CMK (cell line): ENCODE measurements at regions not wholly inside any gene's neighbourhood (a gene's known extent, or its start where the extent isn't known, plus 50 kb on each side); places are given as distances from the start of the nearest gene placed in this dataset.

ENCODE experiments used
- DNase-seq: peaks from one replicate; pipeline ENCODE4 v3.0.0-alpha.2; 2010; ENCODE audit warnings: low read depth

- DNase-seq = no peak
These were observed 196.6 kb downstream of the HS3ST3A1 start for GRCh38 chr17:13405080-13405479.

GRCh38 chr17:13403982-13404946 lies 197.5 kb downstream of the HS3ST3A1 start:
- no peak for DNase-seq

DNA sequence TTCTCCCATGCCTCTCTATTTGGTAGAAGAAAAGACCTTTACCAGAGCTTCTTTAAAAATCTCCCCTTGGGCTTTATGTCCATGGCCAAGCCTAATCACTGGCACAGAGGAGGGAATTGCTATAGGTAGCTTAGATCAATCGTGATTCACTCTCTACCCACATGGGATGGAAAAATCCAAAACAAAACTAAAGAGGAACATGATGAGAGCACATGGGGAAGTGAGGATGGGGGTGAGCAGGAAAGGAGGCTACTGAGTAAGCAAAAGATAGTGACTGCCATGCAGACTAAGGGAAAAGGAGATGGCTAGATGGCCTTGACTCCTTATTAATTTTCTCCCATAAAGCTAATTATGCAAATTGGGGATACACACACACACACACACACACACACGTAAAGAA lies 201.2 kb downstream of the HS3ST3A1 start:
- no peak for DNase-seq

GRCh38 chr17:13398853-13399252 lies 202.9 kb downstream of the HS3ST3A1 start:
- no peak for DNase-seq

DNA sequence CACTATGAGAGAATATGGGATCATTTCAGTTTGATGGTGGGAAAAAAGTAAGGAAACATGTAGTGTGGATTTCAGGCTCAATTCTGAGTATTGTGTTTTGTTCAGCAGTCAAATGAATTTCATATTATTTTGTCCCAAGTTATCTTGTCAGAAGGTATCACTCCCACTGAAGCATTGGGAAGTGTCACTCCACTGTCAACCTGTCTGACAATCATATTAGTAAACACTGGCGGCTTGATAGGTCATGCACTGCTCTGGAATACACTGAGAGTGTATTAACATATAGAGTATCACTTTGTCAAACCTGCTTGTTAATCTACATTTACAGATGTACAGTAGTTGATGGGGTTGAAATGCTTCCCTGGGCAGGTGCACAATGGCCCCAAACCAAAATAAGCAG lies 203.6 kb downstream of the HS3ST3A1 start:
- no peak for DNase-seq

DNA sequence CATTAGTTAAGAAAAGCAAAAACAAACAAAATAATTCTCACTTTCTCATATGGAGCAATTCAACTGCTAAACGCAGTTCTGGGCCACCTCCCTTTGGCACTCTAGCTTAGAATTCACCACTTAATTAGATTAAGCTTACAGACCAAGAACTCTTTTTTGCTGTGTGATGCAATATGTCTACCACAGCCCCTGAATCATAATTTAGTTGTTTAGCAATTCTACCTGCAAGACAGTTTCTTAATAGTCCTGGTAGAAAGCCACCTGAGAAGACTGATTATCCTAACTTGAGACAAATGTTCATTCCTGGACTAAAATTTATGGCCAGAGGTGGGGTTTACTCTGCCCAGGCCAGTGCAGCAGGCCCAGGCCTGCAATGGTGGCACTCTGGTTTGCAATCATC lies 205.9 kb downstream of the HS3ST3A1 start:
- DNase-seq = no peak

DNA sequence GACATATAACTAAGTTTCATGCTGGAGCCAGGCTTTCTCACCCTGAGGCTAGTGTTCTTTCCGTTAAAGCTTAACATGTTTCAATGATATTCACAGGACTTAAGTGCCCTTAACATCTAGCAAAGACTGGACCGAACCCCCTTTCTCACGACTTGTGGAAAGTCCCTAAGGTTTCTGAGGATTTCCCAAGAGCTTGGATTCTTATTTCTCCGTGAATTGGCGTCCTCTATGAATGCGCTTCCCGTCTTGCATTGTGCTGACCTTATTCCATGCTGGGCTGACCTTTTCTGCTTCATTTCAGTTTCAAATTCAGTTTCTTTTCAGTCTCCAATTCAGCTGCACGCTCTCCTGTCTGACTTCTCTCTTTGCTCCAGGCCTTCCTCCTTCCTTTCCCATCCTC lies 206.4 kb downstream of the HS3ST3A1 start:
- no peak for DNase-seq

GRCh38 chr17:13393841-13394710 lies 207.7 kb downstream of the HS3ST3A1 start:
- DNase-seq = no peak

- no peak for DNase-seq
These were observed 213.8 kb downstream of the HS3ST3A1 start for GRCh38 chr17:13387952-13388351.

GRCh38 chr17:13387236-13387635 lies 214.5 kb downstream of the HS3ST3A1 start:
- DNase-seq = no peak

DNA sequence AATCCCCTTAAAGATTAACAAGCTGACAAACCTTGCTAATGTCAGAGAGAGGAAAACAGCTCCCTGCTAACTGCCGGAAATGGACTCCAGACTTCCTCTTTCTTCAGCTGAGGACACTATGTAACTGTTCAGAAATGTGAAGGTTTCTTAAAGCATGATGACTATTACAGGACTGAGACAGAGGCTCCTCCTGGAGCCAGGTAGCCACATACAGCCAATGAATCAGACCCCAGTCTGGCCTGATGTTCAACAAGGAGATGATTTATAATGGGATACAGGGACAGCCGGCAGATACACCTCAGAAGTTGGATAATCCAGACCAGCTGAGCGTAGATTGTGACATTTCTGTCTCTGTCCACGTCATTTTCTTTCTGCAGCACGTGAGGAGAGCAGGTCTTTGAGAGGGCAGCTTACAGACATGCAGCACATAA lies 216.2 kb downstream of the HS3ST3A1 start:
- DNase-seq = no peak

DNA sequence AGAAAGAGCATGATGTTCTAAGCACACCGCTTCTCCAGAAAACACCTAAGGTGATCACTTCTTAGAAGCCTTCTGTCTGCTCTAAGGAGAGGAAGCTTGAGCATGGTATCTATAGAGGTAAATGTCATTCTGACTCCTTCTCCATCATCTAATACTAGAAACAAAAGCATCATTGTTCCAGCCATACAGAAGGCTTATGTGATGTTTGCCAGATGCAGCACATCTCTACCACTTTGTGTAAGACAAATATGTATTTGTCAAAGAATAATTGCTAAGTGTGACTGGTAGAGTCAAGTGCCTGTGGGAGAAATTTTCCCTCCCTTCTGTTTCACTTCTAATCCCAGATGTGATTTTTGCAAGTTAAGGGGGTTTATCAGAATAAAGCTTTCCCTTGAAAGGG lies 217.1 kb downstream of the HS3ST3A1 start:
- DNase-seq = no peak

DNA sequence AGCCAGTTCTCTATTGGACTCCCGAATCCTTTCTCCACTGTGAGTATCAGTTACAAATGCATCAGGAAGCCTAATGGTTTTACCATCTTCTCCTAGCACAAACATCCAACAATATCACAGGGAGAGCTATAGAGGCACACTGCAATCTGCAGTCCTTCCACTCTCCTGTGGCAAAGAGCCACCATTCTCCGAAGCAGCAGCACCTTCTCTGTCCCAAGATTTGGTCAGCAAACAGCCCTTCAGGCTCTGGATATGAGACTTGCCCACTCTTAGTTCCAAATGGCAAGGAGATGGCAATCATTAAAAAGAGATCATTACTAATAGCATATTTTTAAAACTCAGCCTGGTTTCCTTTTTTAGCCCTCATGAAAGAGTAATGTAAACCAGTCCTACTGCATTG lies 223.4 kb downstream of the HS3ST3A1 start:
- DNase-seq = no peak

- no peak for DNase-seq
These were observed 227.3 kb downstream of the HS3ST3A1 start for GRCh38 chr17:13374203-13375143.

DNA sequence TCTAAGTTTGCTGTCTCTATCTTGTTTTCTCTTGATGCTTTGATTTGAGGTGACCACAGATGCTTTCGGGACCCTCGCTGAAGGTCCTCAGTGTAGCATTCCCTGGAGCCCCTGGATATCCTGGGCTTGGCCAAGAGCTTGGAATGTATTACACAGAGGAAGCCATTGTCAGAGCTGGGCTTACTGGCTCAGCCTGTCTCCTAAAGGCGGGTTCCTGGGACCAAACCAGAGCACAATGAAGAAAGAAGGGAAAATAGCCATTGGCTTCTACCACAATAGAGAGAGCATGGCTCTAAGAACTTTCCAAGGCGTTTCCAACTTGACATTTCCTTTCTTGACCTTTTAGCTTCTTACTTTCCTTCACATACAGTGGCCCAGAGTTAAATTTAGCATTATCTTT lies 229.3 kb downstream of the HS3ST3A1 start:
- no peak for DNase-seq

DNA sequence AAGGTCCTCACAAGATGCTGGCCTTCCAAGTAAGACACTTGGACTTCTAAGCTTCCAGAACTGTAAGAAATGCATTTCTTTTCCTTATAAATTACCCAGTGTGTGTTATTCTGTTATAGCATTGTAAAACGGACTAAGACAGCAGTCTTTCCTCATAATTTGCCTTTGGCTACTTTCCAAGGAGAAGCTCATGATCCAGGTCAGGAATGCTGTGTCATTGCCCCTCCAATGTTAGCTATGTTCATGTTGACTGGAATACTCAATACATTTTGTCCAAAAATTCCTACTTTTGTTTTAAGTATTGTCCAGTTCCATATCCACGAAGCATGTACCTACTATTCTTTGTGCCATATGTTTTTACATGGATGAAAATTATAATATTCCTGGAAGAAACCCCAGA lies 234.6 kb downstream of the HS3ST3A1 start:
- DNase-seq = no peak

DNA sequence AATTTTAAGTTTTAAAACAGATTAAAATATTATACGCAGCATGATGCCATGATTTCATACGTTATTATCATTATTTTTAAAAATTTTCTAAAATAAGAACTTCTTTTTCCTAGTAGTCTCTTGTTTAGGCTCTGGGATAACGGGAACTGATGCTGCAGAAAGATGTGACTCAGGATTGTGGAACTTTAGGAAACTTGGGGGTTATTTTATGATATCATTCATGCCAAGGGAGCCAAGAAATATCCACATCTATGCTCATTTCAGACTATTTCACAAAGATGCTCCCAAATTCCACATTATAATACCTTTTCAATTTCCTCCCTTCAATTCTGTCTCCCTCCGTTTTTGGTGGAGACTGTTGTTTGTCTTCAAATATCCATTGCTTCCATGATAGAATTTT lies 236.4 kb downstream of the HS3ST3A1 start:
- no peak for DNase-seq

DNA sequence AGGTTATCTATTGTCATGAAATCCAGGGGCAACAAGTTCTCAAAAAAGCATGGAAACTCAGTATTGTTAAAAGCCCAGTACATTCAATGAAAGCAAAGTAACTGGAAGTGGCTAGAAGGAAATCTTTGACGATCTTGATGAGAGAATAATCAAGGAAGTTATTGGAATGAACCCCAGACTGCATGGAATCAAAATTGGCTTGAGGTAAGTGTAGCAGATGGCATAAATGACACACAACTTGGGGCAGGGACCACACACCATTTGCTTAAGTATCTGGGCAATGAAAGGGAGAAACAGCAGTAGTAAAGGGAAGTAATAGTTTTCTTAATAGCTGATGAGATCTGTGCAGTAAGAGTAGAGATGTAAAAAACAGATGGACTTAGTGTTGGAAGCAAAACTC lies 238.0 kb downstream of the HS3ST3A1 start:
- no peak for DNase-seq

GRCh38 chr17:13362341-13363122 lies 239.2 kb downstream of the HS3ST3A1 start:
- DNase-seq = no peak

GRCh38 chr17:13359774-13360173 lies 242.0 kb downstream of the HS3ST3A1 start:
- DNase-seq = no peak

GRCh38 chr17:13355054-13355453 lies 246.7 kb downstream of the HS3ST3A1 start:
- DNase-seq = no peak
